Upper lobe of left lung (tissue), 6 donors: ENCODE measurements at regions not wholly inside any gene's neighbourhood (a gene's known extent, or its start where the extent isn't known, plus 50 kb on each side); places are given as distances from the start of the nearest gene placed in this dataset.

ENCODE experiments used
- ATAC-seq, 2 donors: fragments of 200-7000 bp; cut with Tn5 transposase; one replicate each; pipeline ENCODE4 v1.9.1; 2022; ENCODE audit warnings: mild to moderate bottlenecking in 2 of 2, moderate library complexity in 2 of 2; ENCODE audit not compliant: low FRiP score in 2 of 2
- DNase-seq, 2 donors: peaks; one replicate each; pipeline ENCODE4 v3.0.0-alpha.2; 2019 to 2020
- H3K27ac ChIP-seq, 4 donors: fragments of 200-600 bp; sonication (generic); one replicate each; pipeline ENCODE4 v1.5.1; 2016 to 2019
- H3K27me3 ChIP-seq, 4 donors: fragments of 200-600 bp; sonication (generic); one replicate each; pipeline ENCODE4 v1.5.1; 2017 to 2019
- H3K36me3 ChIP-seq, 4 donors: fragments of 200-600 bp; sonication (generic); one replicate each; pipeline ENCODE4 v1.5.1; 2016 to 2019
- H3K4me1 ChIP-seq, 4 donors: fragments of 200-600 bp; sonication (generic); one replicate each; pipeline ENCODE4 v1.5.1; 2018 to 2019
- H3K4me3 ChIP-seq, 4 donors: fragments of 200-600 bp; sonication (generic); one replicate each; pipeline ENCODE4 v1.5.1; 2017 to 2019; ENCODE audit warnings: mild to moderate bottlenecking in 2 of 4, moderate library complexity in 1 of 4
- H3K9me3 ChIP-seq, 4 donors: fragments of 200-600 bp; sonication (generic); one replicate each; pipeline ENCODE4 v1.5.1; 2018 to 2019
- EP300 ChIP-seq, 4 donors: sonication (generic); formaldehyde crosslinking; IDR thresholded peaks; one replicate each; pipeline ENCODE4 v1.5.1; 2017; ENCODE audit warnings: antibody characterized with exemption in 4 of 4, control low read depth in 2 of 4
- POLR2A ChIP-seq, 4 donors: fragments of 450-650 bp; IDR thresholded peaks; one replicate each; pipeline ENCODE4 v1.5.1; 2016 to 2017; ENCODE audit warnings: antibody characterized with exemption in 4 of 4, mild to moderate bottlenecking in 2 of 4
- POLR2AphosphoS5 ChIP-seq, 2 donors: sonication (generic); formaldehyde crosslinking; IDR thresholded peaks; one replicate each; pipeline ENCODE4 v1.5.1; 2017; ENCODE audit warnings: antibody characterized with exemption in 2 of 2
- WGBS, 2 donors: methylation state at CpG; one replicate each; pipeline ENCODE4 v1.1.5; 2017 to 2018; 5-methylcytosine and 5-hydroxymethylcytosine counted together
- TF ChIP-seq, protein P1 (sequence below), 6 experiments: fragments of 450-650 bp in 4 of 6; fragments of 200-600 bp in 2 of 6; sonication (generic) in 2 of 6; IDR thresholded peaks; one replicate each; pipeline ENCODE4 v1.5.1; 2016 to 2019; ENCODE audit warnings: antibody characterized with exemption in 6 of 6
- donor health status: DM: no; HTN: no; CAD: no; lungs with moderate emphysema.
- donor health status: DM: no; HTN: yes; CAD: no; lungs with severe emphysema.

DNA sequence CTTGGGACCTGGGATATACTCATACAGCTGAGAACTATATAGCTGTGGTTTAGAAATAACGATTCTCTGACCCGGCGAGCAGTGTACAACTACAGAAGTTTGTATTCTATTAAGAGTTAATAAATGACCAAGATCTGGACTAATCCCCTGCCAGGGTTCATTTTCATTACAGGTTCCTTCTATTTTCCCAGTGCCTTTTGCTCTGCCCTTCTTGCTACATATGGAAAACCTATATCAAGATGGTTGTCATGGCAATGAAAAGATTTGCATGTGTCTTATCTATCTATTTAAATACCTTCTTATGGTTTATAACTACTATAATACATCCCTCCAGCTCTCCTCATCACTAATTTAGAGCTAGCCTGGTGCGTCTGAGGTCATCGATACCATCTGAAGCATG is 965.2 kb downstream of the BCL11A start:
- H3K4me1 ChIP-seq = no peaks in the 10 kb centered on the region
- no peak overlapping the region for H3K4me3 ChIP-seq
- TF ChIP-seq, protein P1, sequence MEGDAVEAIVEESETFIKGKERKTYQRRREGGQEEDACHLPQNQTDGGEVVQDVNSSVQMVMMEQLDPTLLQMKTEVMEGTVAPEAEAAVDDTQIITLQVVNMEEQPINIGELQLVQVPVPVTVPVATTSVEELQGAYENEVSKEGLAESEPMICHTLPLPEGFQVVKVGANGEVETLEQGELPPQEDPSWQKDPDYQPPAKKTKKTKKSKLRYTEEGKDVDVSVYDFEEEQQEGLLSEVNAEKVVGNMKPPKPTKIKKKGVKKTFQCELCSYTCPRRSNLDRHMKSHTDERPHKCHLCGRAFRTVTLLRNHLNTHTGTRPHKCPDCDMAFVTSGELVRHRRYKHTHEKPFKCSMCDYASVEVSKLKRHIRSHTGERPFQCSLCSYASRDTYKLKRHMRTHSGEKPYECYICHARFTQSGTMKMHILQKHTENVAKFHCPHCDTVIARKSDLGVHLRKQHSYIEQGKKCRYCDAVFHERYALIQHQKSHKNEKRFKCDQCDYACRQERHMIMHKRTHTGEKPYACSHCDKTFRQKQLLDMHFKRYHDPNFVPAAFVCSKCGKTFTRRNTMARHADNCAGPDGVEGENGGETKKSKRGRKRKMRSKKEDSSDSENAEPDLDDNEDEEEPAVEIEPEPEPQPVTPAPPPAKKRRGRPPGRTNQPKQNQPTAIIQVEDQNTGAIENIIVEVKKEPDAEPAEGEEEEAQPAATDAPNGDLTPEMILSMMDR (IDR thresholded peaks at IDR 0.05) = no peak
- TF ChIP-seq EP300 (IDR thresholded peaks at IDR 0.05) = no peak
- no peak for TF ChIP-seq POLR2AphosphoS5 (IDR thresholded peaks at IDR 0.05)
- no peak for TF ChIP-seq POLR2A (IDR thresholded peaks at IDR 0.05)
- WGBS, 2 donors = 83 to 87% methylated on average over 5 of the region's 5 CpGs
- no peak for DNase-seq
- H3K27me3 ChIP-seq = no peaks in the 10 kb centered on the region
- ATAC-seq = no peak
- no peaks in the 10 kb centered on the region for H3K9me3 ChIP-seq
- H3K36me3 ChIP-seq = no peaks in the 10 kb centered on the region
- H3K27ac ChIP-seq = no peak overlapping the region

DNA sequence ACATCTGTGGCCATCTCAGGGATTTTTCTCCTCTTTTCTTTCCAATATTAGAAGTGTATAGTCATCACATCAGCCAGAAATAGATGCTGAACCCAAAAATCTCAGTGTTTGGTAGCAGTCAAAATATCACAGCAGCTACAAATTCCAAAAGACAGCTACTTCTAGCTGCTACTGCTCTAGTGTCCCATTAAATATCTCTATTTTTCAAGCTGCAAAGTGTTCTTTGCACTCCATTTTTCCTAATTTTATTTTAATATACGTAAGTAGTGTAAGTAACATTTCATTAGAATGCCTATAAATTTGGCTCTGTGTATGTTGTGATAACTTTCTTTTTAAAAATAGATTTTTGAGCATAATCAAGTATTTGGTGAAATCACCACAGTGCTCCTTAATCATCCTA is 967.3 kb downstream of the BCL11A start:
- Histone ChIP-seq H3K36me3 (no peaks in the 10 kb centered on the region), H3K27me3 (no peaks in the 10 kb centered on the region), H3K4me3 (no peak overlapping the region), H3K4me1 (no peaks in the 10 kb centered on the region), H3K9me3 (no peaks in the 10 kb centered on the region), H3K27ac (no peak overlapping the region)
- WGBS, 2 donors = 76 to 79% methylated on average over 1 of the region's 1 CpG
- ATAC-seq (no peak), DNase-seq (no peak)
- no peak for TF ChIP-seq EP300 (IDR thresholded peaks at IDR 0.05)
- TF ChIP-seq, protein P1 (IDR thresholded peaks at IDR 0.05) = no peak
- no peak for TF ChIP-seq POLR2A (IDR thresholded peaks at IDR 0.05)
- no peak for TF ChIP-seq POLR2AphosphoS5 (IDR thresholded peaks at IDR 0.05)

GRCh38 chr2:59585655-59586054 is 967.8 kb downstream of the BCL11A start:
- ATAC-seq = no peak
- no peaks in the 10 kb centered on the region for H3K27me3 ChIP-seq
- H3K36me3 ChIP-seq = no peaks in the 10 kb centered on the region
- no peak for TF ChIP-seq POLR2AphosphoS5 (IDR thresholded peaks at IDR 0.05)
- TF ChIP-seq POLR2A (IDR thresholded peaks at IDR 0.05) = no peak
- TF ChIP-seq, protein P1 (IDR thresholded peaks at IDR 0.05) = no peak
- no peak for TF ChIP-seq EP300 (IDR thresholded peaks at IDR 0.05)
- DNase-seq = no peak
- no peaks in the 10 kb centered on the region for H3K4me1 ChIP-seq
- WGBS, 2 donors = 42 to 55% methylated on average over 6 of the region's 6 CpGs
- H3K4me3 ChIP-seq = no peak overlapping the region
- no peak overlapping the region for H3K27ac ChIP-seq
- H3K9me3 ChIP-seq = no peaks in the 10 kb centered on the region

DNA sequence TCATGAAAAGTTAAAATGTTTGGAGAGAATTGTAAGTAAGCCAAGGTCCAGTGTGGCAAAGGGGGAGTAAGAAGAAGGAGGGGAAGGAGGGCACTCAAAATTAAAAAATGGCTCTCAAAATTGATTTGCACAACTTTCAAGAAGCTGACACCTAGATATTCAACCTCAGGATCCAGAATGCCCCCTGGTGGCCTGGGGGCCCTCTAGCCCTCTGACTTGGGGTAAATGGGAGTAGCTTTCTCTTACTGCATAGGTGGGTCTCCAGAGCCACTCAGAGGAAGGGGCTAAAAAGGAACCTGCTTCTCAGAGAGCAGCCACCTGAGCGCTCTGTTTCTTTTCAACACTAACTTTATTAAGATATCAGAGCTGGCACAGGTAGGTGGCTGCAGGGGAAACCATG is 968.5 kb downstream of the BCL11A start:
- no peak overlapping the region for H3K27ac ChIP-seq
- ATAC-seq (no peak), DNase-seq (no peak)
- H3K9me3 ChIP-seq = no peaks in the 10 kb centered on the region
- H3K4me1 ChIP-seq = no peaks in the 10 kb centered on the region
- no peaks in the 10 kb centered on the region for H3K27me3 ChIP-seq
- 87 to 92% methylated on average over 1 of the region's 1 CpG for WGBS, 2 donors
- no peaks in the 10 kb centered on the region for H3K36me3 ChIP-seq
- no peak overlapping the region for H3K4me3 ChIP-seq
- TF ChIP-seq POLR2A (IDR thresholded peaks at IDR 0.05) (no peak), POLR2AphosphoS5 (IDR thresholded peaks at IDR 0.05) (no peak), EP300 (IDR thresholded peaks at IDR 0.05) (no peak)
- TF ChIP-seq, protein P1 (IDR thresholded peaks at IDR 0.05) = no peak

DNA sequence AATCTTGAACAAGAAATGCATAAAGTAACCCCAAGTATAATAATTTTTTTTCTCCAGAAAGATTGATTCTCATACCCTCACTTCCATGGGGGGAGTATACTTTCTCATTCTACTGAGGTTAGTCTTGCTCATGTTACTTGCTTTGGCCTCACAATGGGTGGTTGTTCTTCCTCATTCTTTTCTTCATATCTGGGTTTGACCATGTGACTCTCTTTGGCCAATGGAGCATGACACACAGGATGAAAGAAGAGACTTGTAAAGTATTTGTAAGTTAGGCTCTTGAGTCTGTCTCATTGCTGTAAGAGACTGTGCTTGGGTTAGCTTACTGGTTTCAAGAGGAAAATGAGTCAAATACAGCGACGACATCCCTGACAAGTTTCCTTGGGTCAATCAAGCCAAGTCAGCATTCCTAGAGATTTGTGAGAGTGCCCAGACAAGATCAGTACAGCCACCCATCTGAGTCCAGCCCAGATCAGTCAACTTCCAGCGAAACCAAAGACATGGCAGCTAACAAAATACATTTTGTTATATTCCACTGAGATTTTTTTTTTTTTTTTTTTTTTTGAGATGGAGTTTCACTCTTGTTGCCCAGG is 970.2 kb downstream of the BCL11A start:
- no peaks in the 10 kb centered on the region for H3K27me3 ChIP-seq
- 86 to 94% methylated on average over 3 of the region's 3 CpGs for WGBS, 2 donors
- TF ChIP-seq EP300 (IDR thresholded peaks at IDR 0.05) (no peak), POLR2A (IDR thresholded peaks at IDR 0.05) (no peak), POLR2AphosphoS5 (IDR thresholded peaks at IDR 0.05) (no peak)
- TF ChIP-seq, protein P1 (IDR thresholded peaks at IDR 0.05) = no peak

More for the DNA sequence above, 970.2 kb downstream of the BCL11A start:
- ATAC-seq = no peak
- Histone ChIP-seq H3K4me1 (no peaks in the 10 kb centered on the region), H3K27ac (no peak overlapping the region), H3K36me3 (no peaks in the 10 kb centered on the region), H3K4me3 (no peak overlapping the region), H3K9me3 (no peaks in the 10 kb centered on the region)
- no peak for DNase-seq
